PC-3 (cell line): ENCODE measurements at regions not wholly inside any gene's neighbourhood (a gene's known extent, or its start where the extent isn't known, plus 50 kb on each side); places are given as distances from the start of the nearest gene placed in this dataset.

ENCODE experiments used
- ATAC-seq: fragments of 200-7000 bp; cut with Tn5 transposase; 2 replicates; pipeline ENCODE4 v1.9.1; 2020; ENCODE audit warnings: mild to moderate bottlenecking, moderate library complexity
- BruUV-seq: library from RNA; stranded (reverse); fragments of 400-500 nt; replicated peaks from 2 replicates; lab custom pipeline; 2021; lab: Mats Ljungman, UMichigan
- CTCF ChIA-PET: fragments of 300-600 bp; sonication (Branson Sonifier 250); formaldehyde crosslinking; loops from one replicate; lab custom pipeline; 2022; ENCODE audit warnings: antibody characterized with exemption; lab: Charles Lee
- POLR2A ChIA-PET: fragments of 300-600 bp; sonication (Branson Sonifier 250); formaldehyde crosslinking; loops from one replicate; lab custom pipeline; 2022; ENCODE audit warnings: antibody characterized with exemption; ENCODE audit not compliant: unreplicated experiment; lab: Charles Lee
- DNase-seq: peaks from one replicate; pipeline ENCODE4 v3.0.0-alpha.2; 2015
- H2AFZ ChIP-seq: fragments of 300-600 bp; sonication (generic); 2 replicates; pipeline ENCODE4 v1.6.0; 2016; ENCODE audit warnings: antibody characterized with exemption, low read length
- H3F3A ChIP-seq: fragments of 300-600 bp; sonication (generic); one replicate; pipeline ENCODE4 v1.6.0; 2017; ENCODE audit warnings: antibody characterized with exemption, low read length, control low read depth, mild to moderate bottlenecking; ENCODE audit not compliant: unreplicated experiment
- H3K27ac ChIP-seq: fragments of 300-600 bp; sonication (generic); 2 replicates; pipeline ENCODE4 v1.5.1; 2016; ENCODE audit warnings: mild to moderate bottlenecking, low read length
- H3K27me3 ChIP-seq: fragments of 300-600 bp; sonication (generic); 2 replicates; pipeline ENCODE4 v1.6.1; 2016; ENCODE audit warnings: low read length, mixed read lengths
- H3K36me3 ChIP-seq: fragments of 300-600 bp; sonication (generic); 2 replicates; pipeline ENCODE4 v1.6.1; 2016; ENCODE audit warnings: low read depth, mixed run types, low read length, mixed read lengths
- H3K4me1 ChIP-seq: fragments of 300-600 bp; sonication (generic); 2 replicates; pipeline ENCODE4 v1.5.1; 2016; ENCODE audit warnings: low read length; ENCODE audit not compliant: insufficient read depth
- H3K4me2 ChIP-seq: fragments of 300-600 bp; sonication (generic); 2 replicates; pipeline ENCODE4 v1.6.0; 2016; ENCODE audit warnings: low read length
- H3K4me3 ChIP-seq: fragments of 300-600 bp; sonication (generic); 2 replicates; pipeline ENCODE4 v1.5.1; 2016; ENCODE audit warnings: mild to moderate bottlenecking, low read length, mixed read lengths
- H3K79me2 ChIP-seq: fragments of 300-600 bp; sonication (generic); 2 replicates; pipeline ENCODE4 v1.6.1; 2017; ENCODE audit warnings: low read length, mixed read lengths
- H3K9ac ChIP-seq: fragments of 300-600 bp; sonication (generic); 2 replicates; pipeline ENCODE4 v1.6.0; 2016; ENCODE audit warnings: mild to moderate bottlenecking, low read length
- H3K9me2 ChIP-seq: fragments of 300-600 bp; sonication (generic); replicated peaks from 2 replicates; pipeline ENCODE4 v1.6.1; 2016; ENCODE audit warnings: mixed run types, low read length, mixed read lengths
- H3K9me3 ChIP-seq: fragments of 300-600 bp; sonication (generic); 2 replicates; pipeline ENCODE4 v1.6.1; 2016; ENCODE audit warnings: low read length, mixed read lengths
- H4K20me1 ChIP-seq: fragments of 300-600 bp; sonication (generic); 2 replicates; pipeline ENCODE4 v1.6.1; 2016; ENCODE audit warnings: low read length, mixed read lengths
- EZH2 ChIP-seq: fragments of 300-600 bp; sonication (generic); IDR thresholded peaks from one replicate; pipeline ENCODE4 v1.6.1; 2017; ENCODE audit warnings: antibody characterized with exemption, mild to moderate bottlenecking, low read length; ENCODE audit not compliant: unreplicated experiment
- EZH2phosphoT487 ChIP-seq: fragments of 300-600 bp; sonication (generic); IDR thresholded peaks from 2 replicates; pipeline ENCODE4 v1.6.1; 2018; ENCODE audit warnings: mild to moderate bottlenecking, antibody characterized with exemption, low read length, borderline replicate concordance
- intact Hi-C: fragments of 100-400 bp; cut with micrococcal nuclease; formaldehyde crosslinking; loops from 2 replicates; pipeline ENCODE4 v1.9.0; 2023
- TF ChIP-seq, protein P1 (sequence below): fragments of 300-600 bp; sonication (generic); conservative IDR thresholded peaks from 2 replicates; pipeline ENCODE4 v1.5.1; 2017; ENCODE audit warnings: antibody characterized with exemption, low read depth, mild to moderate bottlenecking, low read length

DNA sequence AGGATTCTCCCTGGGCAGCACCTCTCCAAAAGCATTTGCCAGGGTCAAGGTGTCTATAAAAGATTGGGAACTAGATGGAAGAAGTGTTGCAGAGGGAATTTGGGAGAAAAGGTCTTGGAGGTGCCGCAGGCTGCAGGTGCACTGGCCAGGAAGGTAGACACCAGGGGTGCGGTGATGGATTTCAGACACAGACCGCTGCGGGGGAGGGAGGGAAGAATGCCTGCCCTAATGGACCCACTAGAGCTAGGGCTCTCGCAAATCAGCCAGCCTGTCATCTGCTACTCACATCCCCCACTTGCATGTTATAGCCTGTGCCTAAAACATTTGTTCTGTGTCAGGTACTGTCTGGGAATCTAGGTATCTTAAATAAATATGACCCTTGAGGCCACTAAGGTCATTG, 193.6 kb upstream of the SLC24A3 start:
- TF ChIP-seq, protein P1, sequence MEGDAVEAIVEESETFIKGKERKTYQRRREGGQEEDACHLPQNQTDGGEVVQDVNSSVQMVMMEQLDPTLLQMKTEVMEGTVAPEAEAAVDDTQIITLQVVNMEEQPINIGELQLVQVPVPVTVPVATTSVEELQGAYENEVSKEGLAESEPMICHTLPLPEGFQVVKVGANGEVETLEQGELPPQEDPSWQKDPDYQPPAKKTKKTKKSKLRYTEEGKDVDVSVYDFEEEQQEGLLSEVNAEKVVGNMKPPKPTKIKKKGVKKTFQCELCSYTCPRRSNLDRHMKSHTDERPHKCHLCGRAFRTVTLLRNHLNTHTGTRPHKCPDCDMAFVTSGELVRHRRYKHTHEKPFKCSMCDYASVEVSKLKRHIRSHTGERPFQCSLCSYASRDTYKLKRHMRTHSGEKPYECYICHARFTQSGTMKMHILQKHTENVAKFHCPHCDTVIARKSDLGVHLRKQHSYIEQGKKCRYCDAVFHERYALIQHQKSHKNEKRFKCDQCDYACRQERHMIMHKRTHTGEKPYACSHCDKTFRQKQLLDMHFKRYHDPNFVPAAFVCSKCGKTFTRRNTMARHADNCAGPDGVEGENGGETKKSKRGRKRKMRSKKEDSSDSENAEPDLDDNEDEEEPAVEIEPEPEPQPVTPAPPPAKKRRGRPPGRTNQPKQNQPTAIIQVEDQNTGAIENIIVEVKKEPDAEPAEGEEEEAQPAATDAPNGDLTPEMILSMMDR = no peak
- no peak for TF ChIP-seq EZH2
- TF ChIP-seq EZH2phosphoT487 = no peak
- H3K9ac ChIP-seq = no peak overlapping the region
- no peak overlapping the region for H3K4me3 ChIP-seq
- H3K9me2 ChIP-seq = no peaks in the 10 kb centered on the region
- no peak overlapping the region for H2AFZ ChIP-seq
- ATAC-seq (no peak), DNase-seq (no peak)
- H3K27me3 ChIP-seq = peaks cover 29% of the 10 kb centered on the region
- intact Hi-C loops = no loop called here
- BruUV-seq = no TSS peak
- no peaks in the 10 kb centered on the region for H4K20me1 ChIP-seq
- ChIA-PET CTCF (no interaction called here), POLR2A (no interaction called here)
- no peak overlapping the region for H3K4me2 ChIP-seq
- no peaks in the 10 kb centered on the region for H3K36me3 ChIP-seq
- H3K79me2 ChIP-seq = no peaks in the 10 kb centered on the region
- H3K27ac ChIP-seq = no peak overlapping the region
- no peaks in the 10 kb centered on the region for H3K4me1 ChIP-seq
- no peaks in the 10 kb centered on the region for H3F3A ChIP-seq
- no peaks in the 10 kb centered on the region for H3K9me3 ChIP-seq

DNA sequence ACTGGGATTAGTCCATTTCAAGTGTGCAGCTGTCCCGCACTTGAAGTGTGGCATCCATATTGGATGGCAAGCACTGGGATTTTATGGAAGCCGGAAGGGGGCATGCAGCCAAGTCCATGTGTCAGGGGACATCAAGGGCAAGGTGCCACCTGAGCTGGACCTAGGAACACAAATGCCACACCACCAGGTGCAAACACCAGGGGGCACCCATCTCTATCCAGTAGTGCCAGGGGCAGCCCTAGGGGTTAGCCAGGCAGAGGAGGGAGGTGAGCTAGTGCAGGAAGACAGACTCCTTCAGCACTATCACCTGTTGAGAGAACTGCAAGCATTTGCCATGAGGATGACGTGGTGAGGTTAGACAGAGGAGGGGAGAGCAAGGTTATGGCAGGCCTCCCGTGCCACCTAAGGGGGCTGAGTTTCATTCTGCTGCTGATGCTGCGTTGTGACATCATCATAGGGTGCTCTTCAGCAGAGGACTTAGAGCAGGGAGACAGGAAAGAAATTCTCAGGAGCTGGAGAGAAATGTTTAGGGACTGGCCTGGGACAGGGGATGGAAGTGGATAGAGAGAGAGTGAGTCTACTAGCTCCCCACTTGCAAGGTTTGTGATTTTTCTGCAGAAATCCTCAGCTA, 192.6 kb upstream of the SLC24A3 start:
- no peaks in the 10 kb centered on the region for H3K9me2 ChIP-seq
- TF ChIP-seq EZH2phosphoT487 = no peak
- TF ChIP-seq, protein P1 = 0 out of 2 replicates have a peak, but pooled peaks have one; percentile 24
- no peak for TF ChIP-seq EZH2
- no peaks in the 10 kb centered on the region for H3K79me2 ChIP-seq
- H4K20me1 ChIP-seq = no peaks in the 10 kb centered on the region
- no peaks in the 10 kb centered on the region for H3F3A ChIP-seq
- intact Hi-C loops = no loop called here
- H3K27ac ChIP-seq = no peak overlapping the region
- H2AFZ ChIP-seq = no peak overlapping the region
- peaks cover 34% of the 10 kb centered on the region for H3K27me3 ChIP-seq
- ChIA-PET POLR2A (no interaction called here), CTCF (no interaction called here)
- H3K4me2 ChIP-seq = no peak overlapping the region
- no peak overlapping the region for H3K9ac ChIP-seq
- no peaks in the 10 kb centered on the region for H3K4me1 ChIP-seq
- no peak overlapping the region for H3K4me3 ChIP-seq
- ATAC-seq = no peak
- no peak for DNase-seq
- no peaks in the 10 kb centered on the region for H3K9me3 ChIP-seq
- no peaks in the 10 kb centered on the region for H3K36me3 ChIP-seq
- no TSS peak for BruUV-seq

DNA sequence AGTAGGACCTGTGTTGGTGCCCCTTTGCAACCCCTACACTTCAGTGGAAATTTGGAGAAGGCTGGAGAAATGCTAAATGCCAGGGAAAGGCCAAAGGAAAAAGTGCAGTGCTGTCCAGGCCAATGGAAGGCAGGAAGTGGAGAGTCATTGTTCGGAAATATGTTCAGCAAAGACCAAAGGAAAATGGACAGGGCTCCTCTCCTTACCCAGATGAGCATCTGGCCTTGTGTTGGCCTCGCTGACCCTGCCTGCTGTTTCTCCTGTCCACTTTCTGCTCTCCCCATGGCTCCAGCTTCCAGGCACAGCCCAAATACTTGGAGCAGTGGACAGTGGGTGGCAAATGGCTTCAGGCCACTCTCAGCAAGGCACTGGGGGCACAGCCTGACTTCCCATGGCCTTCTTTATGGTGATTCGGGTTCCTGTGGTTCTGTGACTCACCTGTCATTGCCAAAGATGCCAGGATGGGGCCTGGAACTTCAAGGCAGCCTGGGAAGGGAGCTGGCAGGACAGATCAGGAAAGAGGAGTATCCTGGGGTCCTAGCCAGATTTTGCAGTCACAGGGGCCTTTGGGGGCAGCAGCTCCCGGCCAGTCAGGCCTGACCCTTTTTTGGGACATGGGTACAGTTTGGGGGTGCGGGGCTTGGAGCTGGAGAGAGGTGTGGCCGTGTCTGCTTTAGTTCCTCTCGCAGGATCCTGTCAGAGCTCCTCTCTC, 190.9 kb upstream of the SLC24A3 start:
- BruUV-seq = no TSS peak
- intact Hi-C loops = no loop called here

More for the DNA sequence above, 190.9 kb upstream of the SLC24A3 start:
- Histone ChIP-seq H4K20me1 (no peaks in the 10 kb centered on the region), H3K9ac (no peak overlapping the region), H3K4me1 (no peaks in the 10 kb centered on the region), H3F3A (no peaks in the 10 kb centered on the region), H3K36me3 (no peaks in the 10 kb centered on the region), H3K9me2 (no peaks in the 10 kb centered on the region), H2AFZ (no peak overlapping the region), H3K4me3 (no peak overlapping the region), H3K79me2 (no peaks in the 10 kb centered on the region), H3K27me3 (peaks cover 47% of the 10 kb centered on the region), H3K9me3 (no peaks in the 10 kb centered on the region), H3K27ac (no peak overlapping the region), H3K4me2 (no peak overlapping the region)
- DNase-seq = no peak
- ChIA-PET CTCF (no interaction called here), POLR2A (no interaction called here)
- TF ChIP-seq EZH2phosphoT487 (no peak), EZH2 (no peak)
- TF ChIP-seq, protein P1 = no peak
- no peak for ATAC-seq
